ENCODE measurements at regions not wholly inside any gene's neighbourhood (a gene's known extent, or its start where the extent isn't known, plus 50 kb on each side); places are given as distances from the start of the nearest gene placed in this dataset.

DNA sequence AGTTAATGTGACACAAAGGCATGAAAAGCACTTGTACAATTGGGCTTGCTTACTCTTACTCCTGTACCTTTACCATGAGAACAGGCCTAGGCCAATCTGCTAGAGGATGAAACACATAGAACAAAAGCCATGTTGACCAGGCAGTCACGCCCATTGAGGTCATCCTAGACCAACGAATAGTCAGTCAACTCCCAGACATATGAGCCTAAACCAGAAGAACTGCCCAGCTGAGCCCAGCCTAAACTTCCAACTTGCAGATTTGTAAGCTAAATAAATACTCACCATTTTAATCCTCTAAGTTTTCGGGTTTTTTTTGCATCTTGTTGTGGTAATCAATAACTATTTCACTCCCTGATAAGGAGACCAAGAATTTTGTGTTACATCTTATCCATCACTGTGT lies 164.8 kb upstream of the ADRA1B start:
- H2AFZ ChIP-seq (ENCODE audit: low read length): no peak overlapping the region
- no peak overlapping the region for H3K9ac ChIP-seq (ENCODE audit: low read length)
- H3K9me3 ChIP-seq (replicated peaks; ENCODE audit: insufficient read depth, low read length): no peaks in the 10 kb centered on the region
- H3K36me3 ChIP-seq (replicated peaks; ENCODE audit: insufficient read depth, low read length): no peaks in the 10 kb centered on the region
- H3K4me1 ChIP-seq (ENCODE audit: low read length): 0 out of 2 replicates have a peak, but pooled peaks cover 3% of the 10 kb centered on the region
- no peaks in the 10 kb centered on the region for H3K9me2 ChIP-seq (replicated peaks; ENCODE audit: insufficient read depth, low read length)
- no peak overlapping the region for H3K4me2 ChIP-seq (ENCODE audit: low read depth, low read length)
- no peaks in the 10 kb centered on the region for H3F3A ChIP-seq (ENCODE audit: insufficient read depth, low read length)
- DNase-seq: no peak
- no peaks in the 10 kb centered on the region for H3K79me2 ChIP-seq (ENCODE audit: low read length)
- H3K4me3 ChIP-seq (ENCODE audit: low read length): no peak overlapping the region
- H3K27ac ChIP-seq (ENCODE audit: low read length): no peak overlapping the region
- TF ChIP-seq EZH2phosphoT487 (IDR thresholded peaks at IDR 0.05; ENCODE audit: low read length) (no peak), EZH2 (optimal IDR thresholded peaks at IDR 0.05; ENCODE audit: low read depth, low read length) (no peak)
- TF ChIP-seq, protein P1, sequence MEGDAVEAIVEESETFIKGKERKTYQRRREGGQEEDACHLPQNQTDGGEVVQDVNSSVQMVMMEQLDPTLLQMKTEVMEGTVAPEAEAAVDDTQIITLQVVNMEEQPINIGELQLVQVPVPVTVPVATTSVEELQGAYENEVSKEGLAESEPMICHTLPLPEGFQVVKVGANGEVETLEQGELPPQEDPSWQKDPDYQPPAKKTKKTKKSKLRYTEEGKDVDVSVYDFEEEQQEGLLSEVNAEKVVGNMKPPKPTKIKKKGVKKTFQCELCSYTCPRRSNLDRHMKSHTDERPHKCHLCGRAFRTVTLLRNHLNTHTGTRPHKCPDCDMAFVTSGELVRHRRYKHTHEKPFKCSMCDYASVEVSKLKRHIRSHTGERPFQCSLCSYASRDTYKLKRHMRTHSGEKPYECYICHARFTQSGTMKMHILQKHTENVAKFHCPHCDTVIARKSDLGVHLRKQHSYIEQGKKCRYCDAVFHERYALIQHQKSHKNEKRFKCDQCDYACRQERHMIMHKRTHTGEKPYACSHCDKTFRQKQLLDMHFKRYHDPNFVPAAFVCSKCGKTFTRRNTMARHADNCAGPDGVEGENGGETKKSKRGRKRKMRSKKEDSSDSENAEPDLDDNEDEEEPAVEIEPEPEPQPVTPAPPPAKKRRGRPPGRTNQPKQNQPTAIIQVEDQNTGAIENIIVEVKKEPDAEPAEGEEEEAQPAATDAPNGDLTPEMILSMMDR (IDR thresholded peaks at IDR 0.05; ENCODE audit: low read length): no peak
- no peaks in the 10 kb centered on the region for H3K27me3 ChIP-seq (replicated peaks; ENCODE audit: insufficient read depth, low read length)
- H4K20me1 ChIP-seq (ENCODE audit: insufficient read depth, low read length): no peaks in the 10 kb centered on the region

DNA sequence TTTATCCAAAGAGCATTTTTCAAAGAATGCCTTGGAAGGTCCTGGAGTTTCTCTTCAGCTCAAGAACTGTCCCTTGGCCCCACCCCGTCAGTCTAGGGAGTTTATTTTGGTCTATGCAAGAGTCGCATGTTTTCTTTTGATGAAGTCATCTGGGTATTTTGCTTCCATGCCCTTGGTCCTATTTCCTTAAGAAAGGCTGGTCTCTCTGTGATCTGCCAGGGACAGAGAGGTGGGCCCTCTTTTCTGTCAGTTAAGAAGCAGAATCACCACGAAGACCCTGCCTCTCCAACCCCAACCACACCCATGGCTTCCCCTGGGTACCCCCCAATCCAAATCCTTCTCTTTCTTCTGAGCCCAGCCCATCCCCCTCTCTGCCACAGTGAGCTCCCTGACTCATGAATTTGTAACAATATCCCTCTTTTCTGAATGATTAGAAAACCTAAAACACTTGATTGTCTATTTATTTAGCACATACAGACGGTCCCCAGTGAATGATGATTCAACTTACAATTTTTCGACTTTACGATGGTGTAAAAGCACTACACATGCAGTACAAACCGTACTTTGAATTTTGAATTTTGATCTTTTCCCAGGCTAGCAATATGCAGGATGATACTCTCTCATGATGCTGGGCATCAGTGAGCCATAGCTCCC lies 163.5 kb upstream of the ADRA1B start:
- Histone ChIP-seq H3K79me2 (ENCODE audit: low read length) (no peaks in the 10 kb centered on the region), H3K4me3 (ENCODE audit: low read length) (no peak overlapping the region), H3F3A (ENCODE audit: insufficient read depth, low read length) (no peaks in the 10 kb centered on the region), H3K9ac (ENCODE audit: low read length) (no peak overlapping the region), H2AFZ (ENCODE audit: low read length) (no peak overlapping the region), H3K9me2 (replicated peaks; ENCODE audit: insufficient read depth, low read length) (no peaks in the 10 kb centered on the region), H3K4me2 (ENCODE audit: low read depth, low read length) (no peak overlapping the region), H3K27me3 (replicated peaks; ENCODE audit: insufficient read depth, low read length) (no peaks in the 10 kb centered on the region), H3K9me3 (replicated peaks; ENCODE audit: insufficient read depth, low read length) (no peaks in the 10 kb centered on the region), H3K27ac (ENCODE audit: low read length) (no peak overlapping the region), H3K36me3 (replicated peaks; ENCODE audit: insufficient read depth, low read length) (no peaks in the 10 kb centered on the region), H4K20me1 (ENCODE audit: insufficient read depth, low read length) (no peaks in the 10 kb centered on the region), H3K4me1 (ENCODE audit: low read length) (0 out of 2 replicates have a peak, but pooled peaks cover 3% of the 10 kb centered on the region)
- DNase-seq: no peak
- TF ChIP-seq EZH2phosphoT487 (IDR thresholded peaks at IDR 0.05; ENCODE audit: low read length) (no peak), EZH2 (optimal IDR thresholded peaks at IDR 0.05; ENCODE audit: low read depth, low read length) (no peak)
- TF ChIP-seq, protein P1 (IDR thresholded peaks at IDR 0.05; ENCODE audit: low read length): no peak

DNA sequence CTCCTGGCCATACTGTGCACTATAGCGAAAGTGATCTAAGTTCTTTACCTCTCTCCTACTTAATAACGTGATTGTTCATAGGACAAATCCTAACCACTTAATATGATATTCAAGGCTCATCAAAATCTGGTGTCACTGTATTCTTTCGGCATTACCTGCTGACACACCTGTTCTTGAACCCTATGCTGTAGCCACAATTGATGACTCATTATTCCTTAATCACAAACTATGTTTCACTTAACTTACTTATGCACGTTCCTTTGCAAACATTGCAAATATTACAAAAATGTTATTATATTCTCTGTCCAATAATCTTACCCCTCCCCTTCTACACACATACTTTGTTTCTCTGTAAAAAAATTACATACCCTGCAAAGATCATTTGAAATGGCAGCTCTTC lies 158.1 kb upstream of the ADRA1B start:
- Histone ChIP-seq H3K27ac (ENCODE audit: low read length) (no peak overlapping the region), H2AFZ (ENCODE audit: low read length) (no peak overlapping the region), H3K4me2 (ENCODE audit: low read depth, low read length) (no peak overlapping the region), H4K20me1 (ENCODE audit: insufficient read depth, low read length) (no peaks in the 10 kb centered on the region), H3K9me2 (replicated peaks; ENCODE audit: insufficient read depth, low read length) (no peaks in the 10 kb centered on the region), H3K79me2 (ENCODE audit: low read length) (no peaks in the 10 kb centered on the region), H3K9me3 (replicated peaks; ENCODE audit: insufficient read depth, low read length) (no peaks in the 10 kb centered on the region), H3K4me3 (ENCODE audit: low read length) (no peak overlapping the region), H3K27me3 (replicated peaks; ENCODE audit: insufficient read depth, low read length) (no peaks in the 10 kb centered on the region), H3K9ac (ENCODE audit: low read length) (no peak overlapping the region), H3F3A (ENCODE audit: insufficient read depth, low read length) (no peaks in the 10 kb centered on the region), H3K4me1 (ENCODE audit: low read length) (no peaks in the 10 kb centered on the region), H3K36me3 (replicated peaks; ENCODE audit: insufficient read depth, low read length) (no peaks in the 10 kb centered on the region)
- TF ChIP-seq, protein P1 (IDR thresholded peaks at IDR 0.05; ENCODE audit: low read length): no peak
- TF ChIP-seq EZH2 (optimal IDR thresholded peaks at IDR 0.05; ENCODE audit: low read depth, low read length): no peak
- TF ChIP-seq EZH2phosphoT487 (IDR thresholded peaks at IDR 0.05; ENCODE audit: low read length): no peak
- no peak for DNase-seq
